ENCODE measurements at regions not wholly inside any gene's neighbourhood (a gene's known extent, or its start where the extent isn't known, plus 50 kb on each side); places are given as distances from the start of the nearest gene placed in this dataset.

- no peaks in the 10 kb centered on the region for H3K4me1 Mint-ChIP-seq
- no peak overlapping the region for H3K4me3 Mint-ChIP-seq
- H3K36me3 Mint-ChIP-seq (ENCODE audit: low read depth), result no peaks in the 10 kb centered on the region
- TF ChIP-seq CTCF (IDR thresholded peaks at IDR 0.05), result no peak
- H3K27me3 Mint-ChIP-seq (ENCODE audit: low read depth, poor library complexity), result peaks cover 18% of the 10 kb centered on the region
- no peak for DNase-seq
- no peak overlapping the region for H3K27ac Mint-ChIP-seq
- H3K9me3 Mint-ChIP-seq, result peaks cover 12% of the 10 kb centered on the region
Observed at GRCh38 chr9:99549441-99549840, 272.2 kb upstream of the NR4A3 start.

GRCh38 chr9:99555792-99556191 lies 265.9 kb upstream of the NR4A3 start:
- Mint-ChIP-seq H3K9me3 (peaks cover 15% of the 10 kb centered on the region), H3K27ac (no peak overlapping the region), H3K36me3 (ENCODE audit: low read depth) (no peaks in the 10 kb centered on the region), H3K4me1 (no peaks in the 10 kb centered on the region), H3K4me3 (no peak overlapping the region), H3K27me3 (ENCODE audit: low read depth, poor library complexity) (peaks cover 19% of the 10 kb centered on the region)
- no peak for DNase-seq
- no peak for TF ChIP-seq CTCF (IDR thresholded peaks at IDR 0.05)

GRCh38 chr9:99556998-99557397 lies 264.7 kb upstream of the NR4A3 start:
- H3K27me3 Mint-ChIP-seq (ENCODE audit: low read depth, poor library complexity), result peaks cover 17% of the 10 kb centered on the region
- no peak overlapping the region for H3K27ac Mint-ChIP-seq
- no peak for DNase-seq
- peaks cover 8% of the 10 kb centered on the region for H3K9me3 Mint-ChIP-seq
- TF ChIP-seq CTCF (IDR thresholded peaks at IDR 0.05), result no peak
- H3K4me1 Mint-ChIP-seq, result no peaks in the 10 kb centered on the region
- H3K4me3 Mint-ChIP-seq, result no peak overlapping the region
- H3K36me3 Mint-ChIP-seq (ENCODE audit: low read depth), result no peaks in the 10 kb centered on the region

- peaks cover 13% of the 10 kb centered on the region for H3K27me3 Mint-ChIP-seq (ENCODE audit: low read depth, poor library complexity)
- TF ChIP-seq CTCF (IDR thresholded peaks at IDR 0.05), result no peak
- peaks cover 8% of the 10 kb centered on the region for H3K9me3 Mint-ChIP-seq
- DNase-seq, result no peak
- H3K4me1 Mint-ChIP-seq, result no peaks in the 10 kb centered on the region
- H3K4me3 Mint-ChIP-seq, result no peak overlapping the region
- no peak overlapping the region for H3K27ac Mint-ChIP-seq
- H3K36me3 Mint-ChIP-seq (ENCODE audit: low read depth), result no peaks in the 10 kb centered on the region
Observed at GRCh38 chr9:99557816-99558215, 263.9 kb upstream of the NR4A3 start.

- DNase-seq, result no peak
- no peak for TF ChIP-seq CTCF (IDR thresholded peaks at IDR 0.05)
- peaks cover 8% of the 10 kb centered on the region for H3K27me3 Mint-ChIP-seq (ENCODE audit: low read depth, poor library complexity)
Observed at GRCh38 chr9:99559776-99560175, 261.9 kb upstream of the NR4A3 start.

GRCh38 chr9:99560561-99560960 lies 261.1 kb upstream of the NR4A3 start:
- Mint-ChIP-seq H3K4me1 (no peaks in the 10 kb centered on the region), H3K4me3 (no peak overlapping the region), H3K27ac (no peak overlapping the region), H3K36me3 (ENCODE audit: low read depth) (no peaks in the 10 kb centered on the region), H3K27me3 (ENCODE audit: low read depth, poor library complexity) (peaks cover 8% of the 10 kb centered on the region), H3K9me3 (peaks cover 8% of the 10 kb centered on the region)
- no peak for DNase-seq
- TF ChIP-seq CTCF (IDR thresholded peaks at IDR 0.05), result no peak

More at GRCh38 chr9:99559776-99560175, 261.9 kb upstream of the NR4A3 start:
- H3K27ac Mint-ChIP-seq, result no peak overlapping the region
- no peaks in the 10 kb centered on the region for H3K36me3 Mint-ChIP-seq (ENCODE audit: low read depth)
- H3K9me3 Mint-ChIP-seq, result peaks cover 8% of the 10 kb centered on the region
- no peak overlapping the region for H3K4me3 Mint-ChIP-seq
- H3K4me1 Mint-ChIP-seq, result no peaks in the 10 kb centered on the region

Data from nephron progenitor cell (in vitro differentiated cells).